B cell (primary cell): ENCODE measurements at regions not wholly inside any gene's neighbourhood (a gene's known extent, or its start where the extent isn't known, plus 50 kb on each side); places are given as distances from the start of the nearest gene placed in this dataset.

Experiments used
- ATAC-seq: fragments of 200-7000 bp; cut with Tn5 transposase; one replicate; pipeline ENCODE4 v1.10.0; 2021; ENCODE audit warnings: low read depth, mild to moderate bottlenecking, moderate number of reproducible peaks, moderate library complexity
- CTCF ChIA-PET: fragments of 350-600 bp; sonication (Branson Sonifier 250); formaldehyde crosslinking; loops from one replicate; lab custom pipeline; 2021; ENCODE audit warnings: antibody characterized with exemption, inconsistent platforms; lab: Charles Lee
- POLR2A ChIA-PET: fragments of 350-600 bp; sonication (Branson Sonifier 250); formaldehyde crosslinking; loops from one replicate; lab custom pipeline; 2021; ENCODE audit warnings: antibody characterized with exemption; lab: Charles Lee
- DNase-seq: peaks from one replicate; pipeline ENCODE4 v3.0.0; 2013
- H2AFZ ChIP-seq: 2 replicates; pipeline ENCODE4 v1.6.1; 2012; ENCODE audit warnings: mild to moderate bottlenecking, low read depth, low read length; ENCODE audit not compliant: insufficient read depth, poor library complexity, severe bottlenecking
- H3K27ac ChIP-seq, 2 donors: 1 replicate in 1 of 2; 2 replicates in 1 of 2; pipeline ENCODE4 v1.5.1; 2012 to 2013; ENCODE audit warnings: low read length in 2 of 2, mild to moderate bottlenecking in 2 of 2, moderate library complexity in 1 of 2
- H3K27me3 ChIP-seq, 4 experiments: fragments of 200-600 bp in 1 of 4; sonication (generic) in 1 of 4; replicated peaks in 1 of 4; 1 replicate in 2 of 4; 2 replicates in 2 of 4; pipeline versions ENCODE4 v1.6.1 to v1.7.0; 2013 to 2016; ENCODE audit warnings: low read length in 3 of 4, mild to moderate bottlenecking in 2 of 4, mixed read lengths in 1 of 4, moderate library complexity in 1 of 4; ENCODE audit not compliant: insufficient read depth in 4 of 4, control insufficient read depth in 3 of 4; ENCODE audit errors: control extremely low read depth in 1 of 4
- H3K36me3 ChIP-seq, 2 experiments: replicated peaks in 1 of 2; 1 replicate in 1 of 2; 2 replicates in 1 of 2; pipeline versions ENCODE4 v1.6.1 to v1.7.1; 2013; ENCODE audit warnings: low read length in 1 of 2; ENCODE audit not compliant: insufficient read depth in 2 of 2, control insufficient read depth in 1 of 2; ENCODE audit errors: control extremely low read depth in 1 of 2, extremely low read depth in 1 of 2
- H3K4me1 ChIP-seq, 2 donors: fragments of 200-600 bp in 1 of 2; sonication (generic) in 1 of 2; 1 replicate in 1 of 2; 2 replicates in 1 of 2; pipeline versions ENCODE4 v1.5.1 to v1.6.1; 2013 to 2017; ENCODE audit warnings: low read length in 2 of 2; ENCODE audit not compliant: control insufficient read depth in 2 of 2, insufficient read depth in 2 of 2
- H3K4me2 ChIP-seq: replicated peaks from 2 replicates; pipeline ENCODE3; 2012; ENCODE audit warnings: mild to moderate bottlenecking, low read depth, low read length; ENCODE audit not compliant: poor library complexity, severe bottlenecking
- H3K4me3 ChIP-seq, 5 experiments: fragments of 200-600 bp in 1 of 5; sonication (generic) in 1 of 5; 1 replicate in 3 of 5; 2 replicates in 2 of 5; pipeline versions ENCODE4 v1.5.1 to v1.7.0; 2011 to 2016; ENCODE audit warnings: low read length in 4 of 5, mild to moderate bottlenecking in 4 of 5, low read depth in 2 of 5, control low read depth in 1 of 5, moderate library complexity in 1 of 5; ENCODE audit not compliant: insufficient read depth in 1 of 5; ENCODE audit errors: control extremely low read depth in 1 of 5, extremely low read depth in 1 of 5
- H3K79me2 ChIP-seq: fragments of 200-600 bp; sonication (generic); one replicate; pipeline ENCODE4 v1.6.0; 2016; ENCODE audit warnings: low read length; ENCODE audit not compliant: control insufficient read depth, insufficient read depth
- H3K9ac ChIP-seq: fragments of 200-600 bp; sonication (generic); 2 replicates; pipeline ENCODE4 v1.6.1; 2017; ENCODE audit warnings: mild to moderate bottlenecking, low read length, moderate library complexity
- H3K9me3 ChIP-seq, 3 donors: one replicate each; pipeline versions ENCODE4 v1.6.1 to v1.7.1; 2013; ENCODE audit warnings: low read length in 2 of 3; ENCODE audit not compliant: control insufficient read depth in 2 of 3, insufficient read depth in 1 of 3; ENCODE audit errors: control extremely low read depth in 1 of 3
- H4K20me1 ChIP-seq: 2 replicates; pipeline ENCODE4 v1.6.0; 2012; ENCODE audit warnings: mild to moderate bottlenecking, low read length; ENCODE audit not compliant: insufficient read depth, control insufficient read depth, poor library complexity, severe bottlenecking
- H3K27ac Mint-ChIP-seq: one replicate; pipeline ENCODE4 v1.8.0; 2021; ENCODE audit warnings: mixed read lengths
- H3K27me3 Mint-ChIP-seq: one replicate; pipeline ENCODE4 v1.8.0; 2021; ENCODE audit warnings: mixed read lengths
- H3K4me1 Mint-ChIP-seq: one replicate; pipeline ENCODE4 v1.8.0; 2021; ENCODE audit warnings: mixed read lengths
- H3K4me3 Mint-ChIP-seq: one replicate; pipeline ENCODE4 v1.8.0; 2021; ENCODE audit warnings: mixed read lengths
- H3K9me3 Mint-ChIP-seq: one replicate; pipeline ENCODE4 v1.8.0; 2022; ENCODE audit warnings: mixed read lengths; ENCODE audit not compliant: insufficient read depth
- CTCF ChIP-seq: fragments of 200-600 bp; IDR thresholded peaks from one replicate; pipeline ENCODE4 v1.8.0; 2022; ENCODE audit warnings: antibody characterized with exemption, mild to moderate bottlenecking
- EZH2 ChIP-seq: IDR thresholded peaks from 2 replicates; pipeline ENCODE4 v1.6.1; 2012; ENCODE audit warnings: borderline replicate concordance, low read depth, mild to moderate bottlenecking, moderate library complexity, low read length; ENCODE audit not compliant: insufficient read depth, poor library complexity, severe bottlenecking
- WGBS: methylation state at CpG from one replicate; pipeline ENCODE4 v1.1.5; 2013; ENCODE audit warnings: missing lambda C conversion rate; ENCODE audit not compliant: insufficient coverage; 5-methylcytosine and 5-hydroxymethylcytosine counted together
- intact Hi-C: fragments of 100-400 bp; cut with micrococcal nuclease; formaldehyde crosslinking; loops from one replicate; pipeline ENCODE4 v1.10.0; 2022

- ATAC-seq, result no peak
- H3K9me3 ChIP-seq, result peaks cover 0 to 20% (median 16%) of the 10 kb centered on the region in 3 donors
- H3K79me2 ChIP-seq, result no peaks in the 10 kb centered on the region
- intact Hi-C loops, result no loop called here
- TF ChIP-seq EZH2 (no peak), CTCF (no peak)
- Mint-ChIP-seq H3K4me1 (no peaks in the 10 kb centered on the region), H3K4me3 (no peak overlapping the region), H3K9me3 (peaks cover 3% of the 10 kb centered on the region), H3K27ac (no peak overlapping the region), H3K27me3 (peaks cover 13% of the 10 kb centered on the region)
- CTCF ChIA-PET, result interaction anchor here (1.8 kb wide), 1 partner anchor 10 kb away, joined by 4 read pairs; no protein-coding TSS in a partner anchor
- no peak overlapping the region for H3K27ac ChIP-seq
- H3K9ac ChIP-seq, result no peak overlapping the region
- no peaks in the 10 kb centered on the region for H3K36me3 ChIP-seq
- no peaks in the 10 kb centered on the region for H3K4me1 ChIP-seq
- no peaks in the 10 kb centered on the region for H3K27me3 ChIP-seq
- no peak for DNase-seq
- H3K4me3 ChIP-seq, result no peak overlapping the region
- WGBS, result 85% methylated on average over 3 of the region's 4 CpGs
- H2AFZ ChIP-seq, result no peak overlapping the region
- H4K20me1 ChIP-seq, result no peaks in the 10 kb centered on the region
- no peak overlapping the region for H3K4me2 ChIP-seq
- POLR2A ChIA-PET, result no interaction called here
These were observed 349.0 kb downstream of the CTTN start for GRCh38 chr11:70747285-70747684.

GRCh38 chr11:70747921-70748320 lies 349.6 kb downstream of the CTTN start:
- ChIA-PET POLR2A (no interaction called here), CTCF (no interaction called here)
- H3K36me3 ChIP-seq, result no peaks in the 10 kb centered on the region

More at GRCh38 chr11:70747921-70748320, 349.6 kb downstream of the CTTN start:
- Histone ChIP-seq H2AFZ (no peak overlapping the region), H3K27me3 (no peaks in the 10 kb centered on the region), H3K4me3 (no peak overlapping the region), H3K79me2 (no peaks in the 10 kb centered on the region), H3K4me2 (no peak overlapping the region), H3K4me1 (no peaks in the 10 kb centered on the region), H4K20me1 (no peaks in the 10 kb centered on the region), H3K9ac (no peak overlapping the region), H3K27ac (no peak overlapping the region), H3K9me3 (peaks cover 0 to 21% (median 16%) of the 10 kb centered on the region in 3 donors)
- H3K27me3 Mint-ChIP-seq, result peaks cover 7% of the 10 kb centered on the region
- peaks cover 3% of the 10 kb centered on the region for H3K9me3 Mint-ChIP-seq
- WGBS, result 90% methylated on average over 4 of the region's 5 CpGs
- no peak overlapping the region for H3K27ac Mint-ChIP-seq
- H3K4me1 Mint-ChIP-seq, result no peaks in the 10 kb centered on the region
- DNase-seq (no peak), ATAC-seq (no peak)
- H3K4me3 Mint-ChIP-seq, result no peak overlapping the region
- intact Hi-C loops, result no loop called here
- TF ChIP-seq EZH2, result no peak
- TF ChIP-seq CTCF, result no peak
